ENCODE measurements at regions not wholly inside any gene's neighbourhood (a gene's known extent, or its start where the extent isn't known, plus 50 kb on each side); places are given as distances from the start of the nearest gene placed in this dataset.

GRCh38 chr17:54009502-54009901, 186.8 kb downstream of the KIF2B start:
- DNase-seq, result no peak

DNA sequence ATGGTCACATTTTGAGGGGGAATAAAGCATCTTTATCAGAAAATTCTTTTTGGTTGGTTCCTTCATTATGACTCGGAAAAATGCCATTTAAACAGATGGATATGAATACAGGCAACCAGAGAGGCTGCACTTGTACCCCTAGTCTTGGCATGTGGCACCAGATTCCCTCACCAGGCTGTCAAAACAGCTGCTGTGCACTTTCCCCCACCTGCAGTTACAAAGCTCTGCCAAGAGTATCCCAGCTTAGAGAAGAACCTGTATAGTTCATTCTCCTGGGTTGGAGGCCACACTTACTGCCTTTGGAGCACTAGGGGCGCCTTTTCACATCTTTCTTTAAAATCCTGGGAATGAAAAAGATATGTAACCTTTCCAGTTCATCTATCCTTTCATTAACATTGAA, 190.3 kb downstream of the KIF2B start:
- no peak for DNase-seq

DNA sequence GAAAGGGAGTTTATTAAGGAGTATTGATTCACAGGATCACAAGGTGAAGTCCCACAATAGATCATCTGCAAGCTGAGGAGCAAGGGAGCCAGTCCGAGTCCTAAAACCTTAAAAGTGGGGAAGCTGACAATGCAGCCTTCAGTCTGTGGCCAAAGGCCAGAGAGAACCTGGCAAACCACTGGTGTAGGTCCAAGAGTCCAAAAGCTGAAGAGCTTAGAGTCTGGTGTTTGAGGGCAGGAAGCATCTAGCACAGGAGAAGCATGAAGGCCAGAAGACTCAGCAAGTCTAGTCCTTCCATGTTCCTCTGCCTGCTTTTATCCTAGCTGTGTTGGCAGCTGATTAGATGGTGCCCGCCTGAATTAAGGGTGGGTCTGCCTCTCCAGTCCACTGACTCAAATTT, 193.0 kb downstream of the KIF2B start:
- DNase-seq, result no peak

- DNase-seq, result no peak
These were observed 198.7 kb downstream of the KIF2B start for GRCh38 chr17:54021418-54021817.

DNA sequence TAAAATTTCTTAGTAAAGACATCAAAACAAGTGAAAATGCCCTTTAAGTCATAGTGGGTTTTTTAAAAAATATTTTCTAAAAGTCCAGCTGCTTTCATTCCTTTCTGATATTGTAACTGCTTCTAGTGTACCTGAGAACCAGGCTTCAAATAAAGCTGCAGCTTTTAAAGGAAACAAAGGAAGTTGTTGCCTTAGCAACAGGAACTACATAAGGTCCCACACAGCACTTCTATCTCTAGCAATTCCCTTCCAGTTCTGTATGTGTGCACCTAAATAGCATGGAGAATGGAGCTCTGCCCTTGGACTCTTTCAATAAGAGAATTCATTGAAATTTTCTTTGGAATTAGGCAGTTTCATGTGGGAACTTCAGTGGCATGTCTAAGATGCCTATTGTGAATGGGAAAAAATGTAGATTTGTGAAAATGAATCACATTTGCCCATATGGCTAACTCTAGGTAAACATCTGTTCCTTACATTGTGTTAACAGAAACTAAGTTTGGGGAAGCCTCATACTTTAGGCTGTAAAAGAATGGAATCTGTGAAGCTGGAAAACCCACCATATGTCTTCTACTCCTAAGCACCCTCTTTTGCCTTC, 206.4 kb downstream of the KIF2B start:
- no peak for DNase-seq

GRCh38 chr17:54029986-54030385, 207.3 kb downstream of the KIF2B start:
- no peak for DNase-seq

GRCh38 chr17:54046570-54046969, 223.8 kb downstream of the KIF2B start:
- DNase-seq, result no peak

DNA sequence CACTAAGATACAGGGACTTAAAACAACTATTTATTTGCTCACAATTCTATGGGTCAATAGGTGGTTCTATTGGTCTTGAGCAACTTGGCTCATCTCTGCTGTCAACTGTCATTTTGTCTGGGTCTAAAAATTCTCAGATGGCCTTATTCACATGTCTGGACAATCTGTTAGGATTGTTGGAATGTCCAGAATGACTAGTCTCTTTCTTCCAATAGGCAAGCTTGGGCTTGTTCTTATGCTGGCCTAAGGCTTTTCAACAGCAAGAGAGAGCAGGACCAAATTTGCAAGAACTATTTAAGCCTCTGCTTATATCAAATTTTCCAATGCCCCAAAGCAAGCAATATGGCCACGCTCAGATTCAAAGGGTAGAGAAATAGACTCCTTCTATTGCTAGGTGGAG, 240.9 kb downstream of the KIF2B start:
- DNase-seq, result no peak

DNA sequence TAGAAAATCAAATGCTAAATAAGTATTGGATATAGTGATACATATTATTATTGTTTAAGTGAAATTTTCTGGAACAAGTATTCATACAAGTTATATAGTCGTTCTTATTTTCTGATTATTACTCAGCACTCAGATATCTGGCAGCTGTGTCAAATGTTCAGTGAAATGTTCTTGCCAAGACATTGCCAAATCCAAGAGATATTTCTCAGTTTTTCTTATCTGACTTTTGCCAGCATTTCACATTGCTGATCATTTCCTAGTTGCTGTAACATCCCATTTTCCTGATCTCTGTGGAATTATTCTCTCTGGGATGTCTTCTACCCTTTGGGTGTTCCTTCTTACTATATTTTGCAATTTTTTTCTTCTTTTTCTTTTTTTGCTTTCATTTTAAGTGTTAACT, 262.3 kb downstream of the KIF2B start:
- DNase-seq, result no peak

DNA sequence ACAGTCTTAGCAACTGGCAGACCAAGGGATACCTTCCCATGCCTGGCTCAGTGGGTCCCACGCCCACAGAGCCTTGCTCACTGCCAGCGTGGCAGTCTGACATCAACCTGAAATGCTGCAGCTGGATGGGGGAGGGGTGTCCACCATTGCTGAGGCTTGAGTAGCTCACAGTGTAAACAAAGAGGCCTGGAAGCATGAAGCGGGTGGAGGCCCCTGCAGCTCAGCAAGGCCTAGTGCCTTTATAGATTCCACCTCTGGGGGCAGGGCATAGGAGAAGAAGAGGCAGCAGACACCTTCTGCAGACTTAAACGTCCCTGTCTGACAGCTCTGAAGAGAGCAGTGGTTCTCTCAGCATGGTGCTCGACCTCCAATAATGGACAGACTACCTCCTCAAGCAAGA, 263.2 kb downstream of the KIF2B start:
- DNase-seq, result no peak

DNA sequence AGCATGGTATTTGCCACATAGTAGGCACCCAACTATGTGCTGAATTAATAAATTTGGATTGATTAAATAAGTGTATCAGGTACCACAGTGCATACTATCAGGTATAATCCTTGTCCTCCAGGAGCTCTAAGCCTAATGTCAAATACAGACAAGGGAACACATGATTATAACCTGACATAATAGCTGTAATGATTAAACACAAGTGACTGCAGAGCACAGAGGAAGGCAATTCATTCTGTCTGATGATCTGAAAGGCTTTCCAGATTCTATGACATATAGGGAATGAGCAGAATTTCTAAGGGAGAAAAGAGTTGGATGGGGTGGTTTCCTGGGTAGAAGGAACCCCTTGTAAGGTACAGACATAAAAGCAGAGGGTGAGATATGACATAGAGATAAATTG, 273.5 kb downstream of the KIF2B start:
- DNase-seq, result no peak

GRCh38 chr17:54099221-54099620, 276.5 kb downstream of the KIF2B start:
- DNase-seq, result no peak

- no peak for DNase-seq
These were observed 279.5 kb downstream of the KIF2B start for GRCh38 chr17:54102246-54102645.

DNA sequence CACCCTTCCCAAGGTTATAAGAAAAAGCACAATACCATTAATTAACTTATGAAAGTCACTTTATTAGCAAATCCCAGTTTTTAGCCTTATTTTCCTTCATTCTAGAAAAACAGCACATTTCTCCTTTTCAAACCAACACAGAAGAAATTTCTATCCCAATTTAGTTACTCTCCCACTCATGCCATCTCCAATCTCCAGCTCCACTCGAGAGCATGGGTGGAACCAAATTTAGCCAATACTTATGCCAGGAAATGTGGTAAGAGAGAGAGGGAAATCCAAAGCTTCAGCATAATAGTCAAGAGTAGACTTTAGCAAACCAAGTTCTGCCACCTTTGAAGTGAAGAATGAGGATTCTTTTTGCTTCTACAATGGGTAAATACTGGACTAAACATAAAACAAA, 288.8 kb downstream of the KIF2B start:
- DNase-seq, result no peak

DNA sequence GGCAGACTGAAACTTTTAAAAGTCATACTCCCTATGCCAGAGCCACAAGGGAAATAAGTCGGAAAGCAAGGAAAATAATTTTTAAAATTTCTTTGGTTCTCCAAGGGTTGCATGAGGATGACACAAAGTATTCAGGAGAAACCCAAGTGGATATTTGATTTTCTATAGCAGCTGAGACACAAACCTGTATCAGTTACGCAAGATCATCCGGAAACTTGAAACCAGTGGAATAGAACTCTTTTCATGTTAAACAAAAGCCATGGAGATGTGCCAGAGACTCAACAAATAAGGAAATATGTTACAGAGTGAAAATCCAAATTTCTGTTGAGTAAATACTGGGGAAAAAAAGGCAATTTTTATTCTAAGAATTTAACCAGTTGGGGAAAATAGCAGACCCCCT, 294.7 kb downstream of the KIF2B start:
- DNase-seq, result no peak

DNA sequence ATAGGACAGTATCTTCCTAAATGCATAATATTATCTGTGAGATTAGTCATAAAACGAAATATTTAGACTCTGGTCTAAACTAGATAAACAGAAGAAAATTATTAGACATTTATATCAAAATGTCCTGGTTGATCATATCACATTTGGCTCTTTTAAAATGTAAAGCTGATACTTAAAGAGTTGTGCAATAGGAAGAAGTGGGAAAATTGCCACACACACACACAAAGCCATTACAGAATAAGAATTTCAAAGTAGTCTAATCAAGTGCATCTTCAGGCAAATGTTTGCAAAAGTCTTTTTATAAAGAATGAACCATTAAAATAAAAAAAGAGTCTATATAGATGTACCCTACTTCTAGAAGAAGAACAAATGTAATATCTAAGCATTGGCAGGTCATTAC, 301.7 kb downstream of the KIF2B start:
- DNase-seq, result no peak

DNA sequence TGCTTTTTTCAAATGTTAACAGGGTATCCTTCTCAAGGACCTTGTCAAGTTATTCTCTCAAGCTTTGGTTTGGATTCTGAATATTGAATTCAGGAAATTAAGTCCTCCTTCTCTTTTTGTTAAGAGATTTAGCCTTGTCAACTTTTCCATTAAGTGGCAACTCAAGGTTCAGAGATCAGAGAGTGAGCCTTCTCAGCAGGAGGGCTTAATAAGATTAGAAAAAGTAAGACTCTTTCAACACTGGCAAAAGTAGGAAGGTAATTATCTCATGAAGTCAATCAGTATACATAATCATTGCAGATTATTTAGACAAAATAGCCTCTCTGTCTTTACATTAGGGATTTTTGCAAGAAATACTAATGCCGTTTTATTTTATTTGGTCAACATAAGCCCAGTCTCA, 330.7 kb downstream of the KIF2B start:
- DNase-seq, result no peak

DNA sequence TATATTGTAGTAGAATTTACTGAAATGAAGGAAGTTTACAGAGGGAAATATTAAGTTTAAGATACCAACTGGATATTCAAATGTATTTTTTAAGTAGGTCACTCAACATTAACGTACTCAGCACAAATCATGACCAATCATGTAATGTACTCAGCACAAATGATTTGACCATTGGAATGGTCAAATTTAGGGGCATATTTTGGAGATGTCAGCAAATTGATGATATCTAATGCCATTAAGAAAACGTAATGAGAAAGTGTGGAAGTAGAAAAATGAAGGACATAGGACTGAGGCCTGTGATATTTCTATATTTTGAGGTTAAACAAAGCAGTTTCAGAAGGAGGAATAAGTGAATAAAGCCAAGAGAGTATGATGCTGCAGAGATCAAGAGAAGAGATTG, 334.8 kb downstream of the KIF2B start:
- DNase-seq, result no peak

DNA sequence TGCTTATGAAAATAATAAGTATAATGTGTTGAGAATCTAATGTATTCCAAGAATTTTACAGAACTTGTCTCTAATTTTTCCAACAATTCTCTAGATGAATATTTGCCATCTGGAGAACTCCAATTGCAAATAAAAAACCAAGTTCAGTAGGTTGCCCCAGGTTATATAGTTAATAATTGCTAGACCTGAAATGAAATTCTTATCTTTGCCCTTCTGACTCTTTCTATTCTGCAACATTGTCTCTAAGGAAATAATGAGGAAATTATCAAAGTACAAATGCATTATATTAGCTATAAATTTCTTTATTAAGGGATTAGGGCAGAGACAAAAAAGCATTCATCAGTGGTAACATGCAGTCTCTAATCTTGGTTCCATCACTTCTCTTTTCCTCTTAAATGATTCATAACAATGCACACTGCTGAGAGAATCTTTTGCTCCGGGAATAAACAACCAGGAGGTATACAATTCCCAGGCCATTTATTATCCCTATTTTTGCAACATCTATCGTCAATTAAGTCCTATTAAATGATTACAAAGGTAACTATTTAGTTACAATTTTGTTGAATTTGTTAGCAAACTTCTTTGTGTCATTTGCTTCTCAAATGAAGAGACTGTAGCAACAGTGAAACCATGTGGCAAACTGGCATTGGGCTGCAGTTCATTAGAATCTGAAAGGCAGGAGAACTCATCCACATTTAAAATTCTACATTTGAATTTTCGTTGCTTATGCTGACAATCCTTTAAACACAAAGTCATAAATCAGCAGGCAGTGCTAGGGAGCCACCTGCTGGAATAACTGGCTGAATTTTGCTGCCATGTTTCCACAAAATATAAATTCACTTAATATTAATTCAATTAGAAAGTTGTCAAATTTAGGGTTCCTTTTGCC, 349.6 kb downstream of the KIF2B start:
- DNase-seq, result no peak

DNA sequence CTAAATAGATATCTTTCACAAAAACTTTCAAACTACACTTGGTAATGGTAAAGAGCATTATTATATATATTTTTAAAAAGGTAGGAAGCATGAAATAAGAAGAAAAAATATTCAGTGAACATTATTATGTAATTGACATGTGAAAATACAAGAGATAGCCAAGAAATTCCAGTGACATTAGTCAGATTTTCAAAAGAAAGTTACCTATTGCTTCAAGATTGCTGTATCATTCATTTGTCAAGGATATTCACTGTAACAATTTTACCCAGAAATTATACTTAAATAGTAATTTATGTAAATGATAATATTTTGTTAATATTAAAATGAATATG, 350.2 kb downstream of the KIF2B start:
- DNase-seq, result no peak

GRCh38 chr17:54177606-54178308, 355.0 kb downstream of the KIF2B start:
- DNase-seq, result no peak

GRCh38 chr17:54180950-54181349, 358.2 kb downstream of the KIF2B start:
- DNase-seq, result no peak

- no peak for DNase-seq
These were observed 368.5 kb downstream of the KIF2B start for GRCh38 chr17:54191261-54191660.

GRCh38 chr17:54194268-54194667, 371.5 kb downstream of the KIF2B start:
- DNase-seq, result no peak

All from stimulated activated CD4-positive, alpha-beta T cell treated with anti-CD3 and anti-CD28 coated beads, Interleukin-1b, Interleukin-23, amount 100 ng/mL, for 48 hours (primary cell).